ENCODE measurements at regions not wholly inside any gene's neighbourhood (a gene's known extent, or its start where the extent isn't known, plus 50 kb on each side); places are given as distances from the start of the nearest gene placed in this dataset.

DNA sequence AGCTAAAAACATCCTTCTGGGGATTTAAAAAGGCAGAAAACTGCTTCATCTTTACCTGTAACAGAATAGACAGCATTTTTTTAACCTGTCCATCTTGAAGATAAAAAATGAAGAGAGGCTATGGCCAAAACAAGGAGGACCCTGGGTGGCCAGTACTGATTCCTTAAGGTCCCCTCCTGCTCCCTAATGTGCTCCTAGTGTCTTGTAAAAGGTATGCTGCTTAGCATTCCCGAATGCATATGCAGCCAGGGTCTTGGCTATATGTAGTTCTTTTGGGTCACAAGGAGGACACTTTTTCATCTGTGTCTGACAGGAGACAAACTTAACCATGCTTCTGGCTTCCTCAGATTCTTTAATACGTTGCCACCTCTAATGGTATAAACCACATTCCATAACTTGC, 93.9 kb upstream of the SLC13A1 start:
- intact Hi-C loops (cut with micrococcal nuclease; ENCODE audit: unreplicated experiment) (no loop called here), in situ Hi-C loops (cut with MboI) (no loop called here)
- H3K9me3 ChIP-seq (replicated peaks; ENCODE audit: control insufficient read depth, insufficient read depth, low read length): no peaks in the 10 kb centered on the region
- no peak overlapping the region for H3K4me3 ChIP-seq
- no peak overlapping the region for H2AFZ ChIP-seq (ENCODE audit: control insufficient read depth, low read depth, low read length)
- no TSS peak for BruUV-seq (replicated peaks)
- POLR2A ChIA-PET: no interaction called here
- CTCF ChIA-PET: no interaction called here
- 0% methylated on average over 2 of the region's 2 CpGs for WGBS (ENCODE audit: insufficient coverage, insufficient replicate concordance, low lambda C conversion rate, missing lambda C conversion rate)
- ATAC-seq (no peak), FAIRE-seq (no peak), DNase-seq (ENCODE audit: low read depth, low spot score) (no peak)
- no peak overlapping the region for H3K9ac ChIP-seq (ENCODE audit: control insufficient read depth, insufficient read depth, low read length)
- H3K4me2 ChIP-seq (ENCODE audit: control insufficient read depth, insufficient read depth): no peak overlapping the region
- SMC1A ChIA-PET (ENCODE audit: uncharacterized antibody, unreplicated experiment): interaction anchor here (0.7 kb wide), 1 partner anchor 22 kb away, joined by 3 read pairs; no protein-coding TSS in a partner anchor
- TF ChIP-seq ZZZ3 (IDR thresholded peaks at IDR 0.05; ENCODE audit: control insufficient read depth, insufficient read length, low read depth): no peak
- H3K27ac ChIP-seq (ENCODE audit: control insufficient read depth, insufficient read depth): no peak overlapping the region
- RAD21 ChIA-PET (ENCODE audit: unreplicated experiment): no interaction called here
- no peaks in the 10 kb centered on the region for H3K27me3 ChIP-seq (replicated peaks in 1 of 2; ENCODE audit: control insufficient read depth in 2 of 2, insufficient read depth in 2 of 2, low read length in 1 of 2)
- no peaks in the 10 kb centered on the region for H3K4me1 ChIP-seq (ENCODE audit: control insufficient read depth, insufficient read depth, low read length)
- H3K79me2 ChIP-seq (ENCODE audit: control insufficient read depth, insufficient read depth, low read length): no peaks in the 10 kb centered on the region
- H3K36me3 ChIP-seq (ENCODE audit: control insufficient read depth in 2 of 2, insufficient read depth in 2 of 2, low read length in 1 of 2): no peaks in the 10 kb centered on the region
- no peaks in the 10 kb centered on the region for H4K20me1 ChIP-seq (ENCODE audit: control insufficient read depth, insufficient read depth)

DNA sequence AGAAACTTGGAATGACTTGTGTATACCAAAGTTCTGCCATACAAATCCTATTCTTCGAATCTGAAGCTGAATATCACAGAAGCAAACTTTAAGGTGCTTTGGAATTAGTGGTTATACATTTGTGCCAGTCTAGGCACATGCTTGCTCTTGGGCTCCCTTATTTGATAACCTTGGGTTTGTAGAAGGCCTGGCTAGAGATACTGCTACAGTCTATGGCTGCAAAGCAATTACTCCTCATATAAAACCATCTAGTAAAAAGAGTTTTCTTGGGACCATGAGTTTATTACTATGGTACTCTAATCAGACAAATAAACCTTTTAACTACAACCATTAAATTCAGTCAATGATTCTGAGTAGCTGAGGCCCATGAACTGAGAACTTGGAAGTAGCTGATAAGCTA, 92.5 kb upstream of the SLC13A1 start:
- no peak overlapping the region for H3K27ac ChIP-seq (ENCODE audit: control insufficient read depth, insufficient read depth)
- WGBS (ENCODE audit: insufficient coverage, insufficient replicate concordance, low lambda C conversion rate, missing lambda C conversion rate): 0% methylated on average over 1 of the region's 1 CpG
- no peaks in the 10 kb centered on the region for H3K79me2 ChIP-seq (ENCODE audit: control insufficient read depth, insufficient read depth, low read length)
- no peaks in the 10 kb centered on the region for H3K27me3 ChIP-seq (replicated peaks in 1 of 2; ENCODE audit: control insufficient read depth in 2 of 2, insufficient read depth in 2 of 2, low read length in 1 of 2)
- no peak overlapping the region for H2AFZ ChIP-seq (ENCODE audit: control insufficient read depth, low read depth, low read length)
- ChIA-PET SMC1A (ENCODE audit: uncharacterized antibody, unreplicated experiment) (interaction anchor here (0.8 to 1.1 kb wide), 2 partner anchors 12 to 19 kb away, joined by 3 read pairs; no protein-coding TSS in a partner anchor), CTCF (no interaction called here), POLR2A (no interaction called here), RAD21 (ENCODE audit: unreplicated experiment) (no interaction called here)
- no peak for ATAC-seq
- H3K4me2 ChIP-seq (ENCODE audit: control insufficient read depth, insufficient read depth): no peak overlapping the region
- H3K4me3 ChIP-seq: no peak overlapping the region
- no peaks in the 10 kb centered on the region for H3K9me3 ChIP-seq (replicated peaks; ENCODE audit: control insufficient read depth, insufficient read depth, low read length)
- FAIRE-seq: no peak
- H4K20me1 ChIP-seq (ENCODE audit: control insufficient read depth, insufficient read depth): no peaks in the 10 kb centered on the region
- no peak overlapping the region for H3K9ac ChIP-seq (ENCODE audit: control insufficient read depth, insufficient read depth, low read length)
- DNase-seq (ENCODE audit: low read depth, low spot score): no peak
- intact Hi-C loops (cut with micrococcal nuclease; ENCODE audit: unreplicated experiment): no loop called here
- TF ChIP-seq DPF2 (IDR thresholded peaks at IDR 0.05) (no peak), CREB1 (IDR thresholded peaks at IDR 0.05; ENCODE audit: low read depth) (no peak)
- TF ChIP-seq, protein P1, sequence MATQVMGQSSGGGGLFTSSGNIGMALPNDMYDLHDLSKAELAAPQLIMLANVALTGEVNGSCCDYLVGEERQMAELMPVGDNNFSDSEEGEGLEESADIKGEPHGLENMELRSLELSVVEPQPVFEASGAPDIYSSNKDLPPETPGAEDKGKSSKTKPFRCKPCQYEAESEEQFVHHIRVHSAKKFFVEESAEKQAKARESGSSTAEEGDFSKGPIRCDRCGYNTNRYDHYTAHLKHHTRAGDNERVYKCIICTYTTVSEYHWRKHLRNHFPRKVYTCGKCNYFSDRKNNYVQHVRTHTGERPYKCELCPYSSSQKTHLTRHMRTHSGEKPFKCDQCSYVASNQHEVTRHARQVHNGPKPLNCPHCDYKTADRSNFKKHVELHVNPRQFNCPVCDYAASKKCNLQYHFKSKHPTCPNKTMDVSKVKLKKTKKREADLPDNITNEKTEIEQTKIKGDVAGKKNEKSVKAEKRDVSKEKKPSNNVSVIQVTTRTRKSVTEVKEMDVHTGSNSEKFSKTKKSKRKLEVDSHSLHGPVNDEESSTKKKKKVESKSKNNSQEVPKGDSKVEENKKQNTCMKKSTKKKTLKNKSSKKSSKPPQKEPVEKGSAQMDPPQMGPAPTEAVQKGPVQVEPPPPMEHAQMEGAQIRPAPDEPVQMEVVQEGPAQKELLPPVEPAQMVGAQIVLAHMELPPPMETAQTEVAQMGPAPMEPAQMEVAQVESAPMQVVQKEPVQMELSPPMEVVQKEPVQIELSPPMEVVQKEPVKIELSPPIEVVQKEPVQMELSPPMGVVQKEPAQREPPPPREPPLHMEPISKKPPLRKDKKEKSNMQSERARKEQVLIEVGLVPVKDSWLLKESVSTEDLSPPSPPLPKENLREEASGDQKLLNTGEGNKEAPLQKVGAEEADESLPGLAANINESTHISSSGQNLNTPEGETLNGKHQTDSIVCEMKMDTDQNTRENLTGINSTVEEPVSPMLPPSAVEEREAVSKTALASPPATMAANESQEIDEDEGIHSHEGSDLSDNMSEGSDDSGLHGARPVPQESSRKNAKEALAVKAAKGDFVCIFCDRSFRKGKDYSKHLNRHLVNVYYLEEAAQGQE (IDR thresholded peaks at IDR 0.05; ENCODE audit: low read depth, low read length): no peak
- no peaks in the 10 kb centered on the region for H3K36me3 ChIP-seq (ENCODE audit: control insufficient read depth in 2 of 2, insufficient read depth in 2 of 2, low read length in 1 of 2)
- in situ Hi-C loops (cut with MboI): no loop called here
- no peaks in the 10 kb centered on the region for H3K4me1 ChIP-seq (ENCODE audit: control insufficient read depth, insufficient read depth, low read length)
- BruUV-seq (replicated peaks): no TSS peak
